ENCODE measurements at regions not wholly inside any gene's neighbourhood (a gene's known extent, or its start where the extent isn't known, plus 50 kb on each side); places are given as distances from the start of the nearest gene placed in this dataset.

DNA sequence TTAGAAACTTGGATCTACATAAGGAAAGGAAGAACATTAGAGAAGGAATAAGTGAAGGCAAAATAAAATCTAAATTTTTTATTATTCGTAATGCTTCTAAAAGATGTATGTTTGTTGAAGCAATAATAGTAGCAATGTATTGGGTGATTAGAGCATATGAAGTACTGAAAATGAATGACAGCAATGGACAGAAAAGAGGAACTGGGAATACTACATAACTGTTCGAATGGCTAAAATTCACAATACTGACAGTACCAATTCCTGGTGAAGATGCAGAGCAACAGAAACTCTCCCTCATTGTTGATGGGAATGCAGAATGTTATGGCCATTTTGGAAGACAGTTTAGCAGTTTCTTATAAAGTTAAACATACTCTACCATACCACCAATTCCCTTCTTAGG lies 177.3 kb upstream of the SPEF2 start:
- TF ChIP-seq GATA3 (IDR thresholded peaks at IDR 0.05; ENCODE audit: low read depth, low read length) (no peak), GATA2 (IDR thresholded peaks at IDR 0.05; ENCODE audit: low read depth, low read length) (no peak)

All from SH-SY5Y (cell line).